ENCODE measurements at regions not wholly inside any gene's neighbourhood (a gene's known extent, or its start where the extent isn't known, plus 50 kb on each side); places are given as distances from the start of the nearest gene placed in this dataset.
A peak's percentile ranks its signal among the peaks of the same experiment; 100 is the strongest.

- DNase-seq, result no peak
Measured at GRCh38 chrX:9148615-9149399, 114.9 kb upstream of the FAM9B start.

DNA sequence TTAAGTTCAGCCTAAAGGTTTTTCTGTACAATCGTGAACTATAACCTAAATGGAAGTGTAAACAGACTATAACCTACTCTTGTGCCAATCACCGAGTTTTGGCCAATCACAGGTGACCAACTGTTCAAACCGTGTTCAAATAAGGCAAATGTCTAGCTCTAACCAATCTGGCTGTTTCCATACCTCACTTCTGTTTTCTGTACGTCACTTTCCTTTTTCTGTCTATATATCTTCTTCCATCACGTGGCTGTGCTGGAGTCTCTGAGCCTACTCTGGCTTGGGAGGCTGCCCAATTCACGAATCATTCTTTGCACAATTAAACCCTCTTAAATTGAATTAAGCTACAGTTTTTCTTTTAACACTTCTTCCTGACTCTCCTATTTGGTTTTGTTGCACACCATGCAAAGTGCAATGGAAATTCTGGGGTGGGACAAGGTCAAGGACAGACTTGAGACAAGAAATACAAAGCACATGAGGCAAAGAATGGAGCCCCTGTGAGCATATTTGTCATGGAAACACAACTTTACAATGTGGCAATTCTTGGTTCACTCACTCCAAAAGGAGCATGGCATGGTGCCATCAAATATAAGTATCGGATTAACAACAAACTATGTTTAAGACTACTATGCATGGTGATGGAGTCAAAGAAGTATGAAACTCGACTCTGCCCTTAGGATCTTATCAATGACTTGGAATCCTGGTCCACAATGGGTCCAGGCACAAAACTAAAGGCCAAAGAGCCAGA is 115.7 kb upstream of the FAM9B start:
- no peak for DNase-seq

DNA sequence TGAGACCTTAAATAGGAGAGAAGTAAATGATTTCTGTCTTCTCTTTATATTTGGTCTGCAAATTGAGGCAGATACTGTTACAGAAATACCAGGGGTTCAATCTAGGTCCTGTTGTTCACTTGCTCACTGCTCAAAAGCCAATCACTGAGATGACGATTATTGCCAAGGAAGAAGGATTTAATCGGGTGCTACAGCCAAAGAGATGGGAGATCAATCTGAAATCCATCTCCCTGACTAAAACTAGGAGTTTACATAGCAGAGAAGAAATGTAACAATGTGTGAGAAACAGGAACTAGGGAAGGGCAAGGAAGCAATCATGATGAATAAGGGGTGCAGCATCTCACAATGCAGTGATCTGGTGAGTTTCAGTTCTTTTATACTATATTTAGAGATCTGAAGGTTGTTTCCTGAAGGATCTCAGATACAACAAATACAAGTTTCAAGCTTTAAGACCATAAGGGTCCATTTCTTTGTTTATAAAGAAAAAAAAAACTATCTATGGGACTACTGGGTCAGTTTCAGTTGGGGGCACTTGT is 117.9 kb upstream of the FAM9B start:
- DNase-seq, result no peak

DNA sequence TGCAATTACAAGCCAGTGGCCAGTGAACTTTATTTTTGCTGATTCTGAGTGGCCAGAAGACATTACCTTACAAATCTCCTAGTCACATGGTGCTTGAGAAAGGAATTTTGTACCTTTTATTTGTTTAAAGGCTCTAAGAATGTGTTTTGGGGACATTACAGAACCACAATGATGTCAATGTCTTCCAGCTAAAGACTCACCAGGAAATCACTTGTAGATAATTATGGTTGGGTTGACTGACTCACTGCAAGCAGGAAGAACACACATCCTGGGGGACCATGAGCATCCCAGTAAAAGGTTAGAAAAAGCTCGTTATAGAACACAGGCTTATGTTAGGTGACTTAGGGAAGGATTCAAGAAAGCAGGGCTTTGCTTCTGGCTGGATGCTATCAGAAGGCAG is 119.4 kb upstream of the FAM9B start:
- no peak for DNase-seq

- no peak for DNase-seq
Measured at GRCh38 chrX:9158611-9159010, 124.7 kb upstream of the FAM9B start.

- DNase-seq, result no peak
Measured at GRCh38 chrX:9160698-9161329, 126.9 kb upstream of the FAM9B start.

DNA sequence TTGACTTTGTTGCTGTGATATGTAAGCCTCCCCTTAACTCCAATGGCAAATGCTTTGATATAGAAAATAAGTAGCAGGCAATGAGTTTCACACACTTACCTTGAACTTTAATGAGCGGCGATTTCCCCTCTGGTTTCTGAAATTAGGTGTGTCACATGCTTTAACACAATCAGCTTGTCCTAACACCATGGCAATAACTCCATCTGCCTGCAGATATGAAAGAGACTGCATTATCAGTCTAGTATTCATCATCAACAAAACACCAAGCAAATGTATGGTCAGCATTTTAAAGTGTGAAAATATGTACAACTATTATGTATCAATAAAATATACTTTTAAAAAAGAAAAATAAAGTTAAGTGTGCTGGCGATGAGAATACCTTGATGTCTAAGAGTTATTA is 128.8 kb upstream of the FAM9B start:
- DNase-seq, result no peak

- DNase-seq, result peak; percentile 82
Measured at GRCh38 chrX:9163214-9163709, 129.3 kb upstream of the FAM9B start.

- DNase-seq, result no peak
Measured at GRCh38 chrX:9164086-9164485, 130.2 kb upstream of the FAM9B start.

DNA sequence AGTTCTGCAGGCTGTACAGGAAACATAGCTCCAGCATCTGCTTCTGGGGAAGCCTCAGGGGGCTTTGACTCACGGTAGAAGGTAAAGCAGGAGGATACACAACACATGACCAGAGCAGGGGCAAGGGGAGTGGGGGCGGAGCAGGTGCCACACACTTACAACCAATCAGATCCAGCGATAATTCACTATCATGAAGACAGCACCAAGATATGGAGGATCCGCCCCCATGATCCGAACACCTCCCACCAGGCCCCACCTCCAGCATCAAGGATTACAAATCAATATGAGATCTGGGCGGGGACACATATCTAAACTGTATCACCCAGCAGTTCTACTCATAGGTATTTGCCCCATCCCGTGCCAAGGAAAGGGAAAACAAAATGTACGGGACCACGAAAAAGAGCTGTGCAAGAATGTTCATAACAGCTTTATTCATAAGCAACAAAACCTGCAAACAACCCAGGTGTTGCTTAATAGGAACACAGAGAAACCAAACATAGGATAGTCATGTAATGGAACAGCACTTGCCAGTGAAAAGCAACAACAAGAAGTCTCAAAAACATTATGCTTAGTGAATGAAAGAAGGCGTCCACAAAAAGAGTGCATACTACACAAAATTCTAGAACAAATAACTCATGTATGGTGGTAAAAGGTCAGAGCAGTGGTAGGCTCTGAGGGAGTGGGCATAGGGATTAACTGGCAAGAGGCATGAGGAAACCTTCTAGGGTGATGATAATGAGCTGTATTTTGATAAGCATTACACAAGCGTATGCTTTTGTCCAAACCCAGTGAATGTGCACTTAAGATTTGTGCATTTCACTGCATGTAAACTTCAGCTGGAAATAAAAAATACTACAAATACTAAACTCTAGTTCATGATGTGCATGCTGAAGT is 130.9 kb upstream of the FAM9B start:
- no peak for DNase-seq

DNA sequence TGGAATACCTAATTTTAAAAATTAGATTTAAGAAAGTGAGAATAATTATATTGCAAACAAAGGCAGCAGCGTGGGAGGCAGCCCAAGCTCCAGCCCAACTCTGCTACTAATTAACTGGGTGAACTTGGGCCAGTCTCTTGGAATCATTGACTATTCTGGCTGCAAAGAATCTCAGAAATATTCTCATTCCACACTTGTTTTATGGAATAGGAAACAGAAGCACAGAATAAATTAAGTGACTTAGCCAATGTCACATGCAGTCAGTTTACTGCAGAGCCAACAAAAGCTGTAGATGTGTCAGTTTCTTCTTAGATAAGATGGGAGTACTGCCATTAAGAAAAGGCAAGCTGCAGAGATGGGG is 132.6 kb upstream of the FAM9B start:
- no peak for DNase-seq

DNA sequence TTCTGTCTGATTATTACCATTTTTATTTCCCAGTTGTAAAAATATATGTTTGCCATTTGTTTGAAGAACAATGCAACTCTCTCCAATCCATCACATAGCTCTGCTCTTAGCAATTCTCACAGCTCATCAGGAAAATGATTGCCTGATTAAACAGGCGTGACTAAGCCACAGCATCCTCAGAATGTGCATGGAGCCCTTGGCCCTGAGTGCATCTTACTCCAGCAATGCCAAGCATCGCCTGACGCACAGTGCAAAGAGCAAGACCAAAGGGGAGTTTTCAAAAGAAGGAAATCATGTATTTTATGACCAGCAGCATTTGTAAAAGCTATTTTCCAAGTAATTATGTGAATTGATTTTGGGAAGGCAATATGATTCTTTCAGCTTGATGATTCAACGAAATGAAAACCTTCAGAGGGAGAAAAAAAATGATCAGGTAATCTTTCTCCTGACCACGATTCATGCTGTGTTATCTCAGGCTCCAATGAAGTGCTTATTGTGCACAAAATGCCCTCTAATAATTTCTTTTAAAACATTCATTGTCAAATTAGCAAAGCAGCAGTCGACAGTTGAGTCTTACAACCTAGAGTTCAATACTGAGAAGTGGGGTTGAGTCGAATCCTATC is 138.0 kb upstream of the FAM9B start:
- no peak for DNase-seq

DNA sequence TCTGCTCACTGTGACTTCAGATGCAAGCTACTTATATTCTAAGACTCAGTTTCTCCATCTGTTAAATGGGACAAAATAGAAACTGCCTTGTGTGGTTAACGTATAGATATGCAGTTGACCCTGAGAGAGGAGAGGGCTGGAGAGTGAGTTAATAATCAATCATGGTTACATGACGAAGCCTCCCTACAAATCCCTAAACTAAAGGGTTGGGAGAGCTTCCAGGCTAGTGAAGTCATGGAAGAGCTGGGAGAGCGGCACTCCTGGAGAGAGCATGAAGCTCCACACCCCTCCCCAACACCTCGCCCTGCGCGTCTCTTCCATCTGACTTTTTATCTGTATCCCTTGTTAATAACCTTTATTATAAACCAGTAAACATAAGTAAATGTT is 138.5 kb upstream of the FAM9B start:
- no peak for DNase-seq

DNA sequence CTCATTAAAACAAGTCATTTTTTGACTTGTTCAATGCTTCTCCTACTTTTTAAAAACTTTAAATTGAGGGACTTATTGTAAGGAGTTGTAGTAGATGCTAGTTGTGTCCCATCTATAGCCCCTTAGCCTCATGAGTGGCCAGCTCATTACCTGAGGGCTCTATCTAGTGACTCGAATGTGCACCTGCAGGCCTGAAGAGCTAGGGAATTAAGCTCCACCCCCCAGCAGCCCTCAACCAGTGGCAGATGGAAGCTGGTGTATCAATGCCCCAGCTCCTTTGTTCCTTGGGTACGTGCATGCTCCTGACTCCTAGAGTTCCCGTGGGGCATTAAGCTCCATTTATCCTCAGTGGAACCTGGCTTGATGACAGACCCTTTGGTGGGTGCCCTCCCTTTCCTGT is 146.7 kb upstream of the FAM9B start:
- DNase-seq, result no peak

GRCh38 chrX:9182041-9182440 is 148.1 kb upstream of the FAM9B start:
- DNase-seq, result no peak

DNA sequence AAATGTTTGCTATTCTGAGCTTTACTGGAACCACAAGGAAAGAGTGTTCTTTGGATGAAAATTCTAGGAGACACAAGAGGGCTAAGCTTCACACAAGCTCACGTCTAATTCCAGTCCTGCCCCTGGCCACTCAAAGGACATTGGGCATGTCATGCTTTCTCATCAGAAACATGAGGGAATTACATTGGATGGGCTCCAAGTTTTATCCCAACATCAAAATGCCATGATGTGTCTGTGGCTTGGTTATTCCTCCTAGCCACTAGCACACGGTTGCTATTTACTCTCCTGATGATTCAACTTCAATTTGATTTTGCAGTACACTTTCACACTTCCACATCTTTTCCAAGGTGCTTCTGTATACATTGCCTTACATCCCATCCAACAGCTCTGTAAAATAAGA is 149.6 kb upstream of the FAM9B start:
- no peak for DNase-seq

DNA sequence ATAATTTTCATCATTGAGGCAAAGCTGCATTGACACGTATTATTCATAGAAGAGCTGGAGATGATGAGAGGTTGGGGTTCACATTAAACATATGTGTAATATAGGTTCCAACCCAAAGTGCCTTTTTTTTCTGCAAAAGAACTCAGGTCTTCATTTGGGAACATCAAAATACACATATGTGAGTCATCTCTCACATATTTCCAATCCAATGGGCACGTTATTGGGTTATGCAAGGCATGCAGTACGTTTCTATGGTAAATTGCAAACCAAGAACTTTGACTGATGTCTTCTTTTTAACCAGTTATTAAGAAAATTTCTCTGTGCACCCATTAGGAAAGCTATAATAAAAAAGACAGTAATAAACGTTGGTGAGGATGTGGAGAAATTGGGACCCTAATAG is 150.3 kb upstream of the FAM9B start:
- DNase-seq, result no peak

DNA sequence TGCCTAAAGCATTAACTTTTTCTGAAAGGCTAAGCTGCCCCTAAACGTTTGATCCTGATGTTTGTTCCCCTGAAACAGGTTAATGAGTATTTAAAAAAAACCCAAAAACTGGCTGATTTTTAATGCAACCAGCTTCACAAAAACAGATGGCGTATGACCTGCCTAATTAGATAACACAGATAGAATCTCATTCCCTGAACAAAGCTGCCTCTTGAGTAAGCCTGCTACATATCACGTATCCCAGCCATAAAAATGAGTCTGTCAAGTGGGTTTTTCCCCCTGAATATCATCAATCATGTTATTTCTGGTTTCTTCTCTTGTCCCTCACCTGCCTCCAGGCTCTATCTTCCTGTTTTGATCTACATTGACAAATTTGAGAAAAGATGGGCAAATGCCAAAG is 154.2 kb upstream of the FAM9B start:
- peak; percentile 51 for DNase-seq

GRCh38 chrX:9189286-9189685 is 155.4 kb upstream of the FAM9B start:
- no peak for DNase-seq

DNA sequence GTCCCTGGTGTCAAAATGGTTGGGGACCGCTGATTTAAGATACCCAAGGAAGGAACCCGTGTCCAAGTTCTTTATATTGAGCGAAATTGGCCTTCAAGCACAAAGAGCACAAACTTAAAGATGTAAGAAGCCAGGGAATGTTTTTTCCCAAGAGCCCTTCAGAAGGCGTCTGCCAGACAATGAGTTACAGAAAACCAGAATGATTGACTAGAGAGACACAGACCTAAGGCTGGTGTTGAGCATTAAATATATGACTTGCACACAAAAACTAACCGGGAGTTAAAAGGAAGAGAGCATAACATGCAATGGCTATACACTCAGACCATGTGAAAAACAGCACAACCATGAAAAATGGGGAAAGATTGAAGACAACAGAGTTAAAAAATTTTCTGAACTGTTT is 157.5 kb upstream of the FAM9B start:
- no peak for DNase-seq

DNA sequence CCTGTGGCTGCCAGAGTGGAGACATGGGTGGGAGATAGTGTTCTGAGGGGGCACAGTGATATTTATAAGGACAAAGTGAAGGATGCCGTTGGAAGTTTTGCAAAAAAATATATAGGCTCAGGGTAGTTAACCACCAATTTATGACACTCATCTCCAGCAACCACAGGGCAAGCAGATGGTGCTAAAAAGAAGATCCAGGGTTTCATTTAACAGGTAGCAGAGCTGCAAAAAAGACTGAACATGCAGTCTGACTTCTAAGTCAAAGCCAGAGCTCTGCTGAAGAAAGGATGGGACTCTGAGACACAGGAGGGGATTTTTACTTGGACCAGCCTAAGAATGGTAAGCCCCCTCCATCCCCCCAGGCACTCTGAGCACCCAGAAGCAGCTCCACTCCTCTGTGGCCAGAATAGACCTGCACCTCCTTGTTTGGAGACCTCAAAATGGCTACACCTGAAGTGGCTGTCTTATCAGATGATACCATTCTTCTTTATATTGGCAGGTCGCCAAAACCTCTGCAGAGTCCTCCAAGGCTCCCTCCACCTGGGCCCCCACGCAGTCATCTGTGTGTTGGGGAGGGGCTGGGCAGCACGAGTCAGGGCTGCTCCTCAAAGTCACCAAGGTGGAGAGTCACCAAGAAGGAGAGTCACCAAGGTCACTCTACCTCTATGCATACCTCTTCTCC is 161.4 kb upstream of the FAM9B start:
- peak; percentile 2 for DNase-seq

Measured in NCI-H1105 treated with DMSO at 0.1 percent for 48 hours (cell line).